ENCODE measurements at regions not wholly inside any gene's neighbourhood (a gene's known extent, or its start where the extent isn't known, plus 50 kb on each side); places are given as distances from the start of the nearest gene placed in this dataset.

- no CpG with 5 or more reads among the region's 4 CpGs for WGBS (ENCODE audit: insufficient coverage, insufficient read length)
- Histone ChIP-seq H3K4me3 (ENCODE audit: low read length) (no peak overlapping the region), H3K36me3 (ENCODE audit: control insufficient read depth, insufficient read depth, low read length) (no peaks in the 10 kb centered on the region), H3K27ac (ENCODE audit: low read length) (no peak overlapping the region), H3K9me3 (ENCODE audit: control insufficient read depth, insufficient read depth, low read length) (no peaks in the 10 kb centered on the region), H3K27me3 (ENCODE audit: control insufficient read depth, insufficient read depth, low read length) (no peaks in the 10 kb centered on the region), H3K4me1 (ENCODE audit: control insufficient read depth, insufficient read depth, low read length) (no peaks in the 10 kb centered on the region; the same call in 1 of the 2 replicates)
- no peak for DNase-seq (ENCODE audit: low read depth, low spot score)
Measured at GRCh38 chr18:41482501-41482900, 472.5 kb upstream of the PIK3C3 start.

- WGBS (ENCODE audit: insufficient coverage, insufficient read length), result no CpG with 5 or more reads among the region's 4 CpGs
- Histone ChIP-seq H3K4me1 (ENCODE audit: control insufficient read depth, insufficient read depth, low read length) (peaks cover 2% of the 10 kb centered on the region; the same call in 1 of the 2 replicates), H3K36me3 (ENCODE audit: control insufficient read depth, insufficient read depth, low read length) (no peaks in the 10 kb centered on the region), H3K9me3 (ENCODE audit: control insufficient read depth, insufficient read depth, low read length) (no peaks in the 10 kb centered on the region), H3K27ac (ENCODE audit: low read length) (no peak overlapping the region), H3K4me3 (ENCODE audit: low read length) (no peak overlapping the region), H3K27me3 (ENCODE audit: control insufficient read depth, insufficient read depth, low read length) (no peaks in the 10 kb centered on the region)
- no peak for DNase-seq (ENCODE audit: low read depth, low spot score)
Measured at GRCh38 chr18:41466436-41467160, 488.4 kb upstream of the PIK3C3 start.

DNA sequence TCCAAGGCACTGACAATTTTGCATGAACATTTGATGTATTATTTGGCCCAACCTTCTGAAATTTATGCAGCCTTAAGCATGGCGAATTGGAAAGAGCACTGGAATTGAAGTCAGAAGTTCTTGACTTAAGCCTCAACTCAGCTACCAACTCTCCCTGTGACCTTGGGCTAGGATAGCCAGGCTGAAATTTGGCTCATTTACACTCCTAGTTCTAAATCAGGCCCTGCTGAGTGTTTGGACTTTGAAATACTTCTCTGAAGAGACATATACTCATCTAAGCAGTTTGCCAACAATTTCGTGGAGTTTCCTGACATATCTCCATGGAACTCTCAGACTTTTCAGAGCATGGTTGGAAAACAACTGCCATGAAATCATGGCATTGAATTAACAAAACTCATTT lies 489.6 kb upstream of the PIK3C3 start:
- H3K27ac ChIP-seq (ENCODE audit: low read length), result no peak overlapping the region
- WGBS (ENCODE audit: insufficient coverage, insufficient read length), result no CpG with 5 or more reads among the region's 2 CpGs

GRCh38 chr18:41464278-41464677 lies 490.8 kb upstream of the PIK3C3 start:
- Histone ChIP-seq H3K27ac (ENCODE audit: low read length) (no peak overlapping the region), H3K27me3 (ENCODE audit: control insufficient read depth, insufficient read depth, low read length) (no peaks in the 10 kb centered on the region), H3K36me3 (ENCODE audit: control insufficient read depth, insufficient read depth, low read length) (no peaks in the 10 kb centered on the region), H3K9me3 (ENCODE audit: control insufficient read depth, insufficient read depth, low read length) (no peaks in the 10 kb centered on the region), H3K4me3 (ENCODE audit: low read length) (no peak overlapping the region), H3K4me1 (ENCODE audit: control insufficient read depth, insufficient read depth, low read length) (peaks cover 2% of the 10 kb centered on the region; the same call in 1 of the 2 replicates)
- DNase-seq (ENCODE audit: low read depth, low spot score), result no peak
- WGBS (ENCODE audit: insufficient coverage, insufficient read length), result no CpG with 5 or more reads among the region's 1 CpG

More for the DNA sequence above, 489.6 kb upstream of the PIK3C3 start:
- Histone ChIP-seq H3K9me3 (ENCODE audit: control insufficient read depth, insufficient read depth, low read length) (no peaks in the 10 kb centered on the region), H3K36me3 (ENCODE audit: control insufficient read depth, insufficient read depth, low read length) (no peaks in the 10 kb centered on the region), H3K4me1 (ENCODE audit: control insufficient read depth, insufficient read depth, low read length) (peaks cover 2% of the 10 kb centered on the region; the same call in 1 of the 2 replicates), H3K4me3 (ENCODE audit: low read length) (no peak overlapping the region), H3K27me3 (ENCODE audit: control insufficient read depth, insufficient read depth, low read length) (no peaks in the 10 kb centered on the region)
- DNase-seq (ENCODE audit: low read depth, low spot score), result no peak

DNA sequence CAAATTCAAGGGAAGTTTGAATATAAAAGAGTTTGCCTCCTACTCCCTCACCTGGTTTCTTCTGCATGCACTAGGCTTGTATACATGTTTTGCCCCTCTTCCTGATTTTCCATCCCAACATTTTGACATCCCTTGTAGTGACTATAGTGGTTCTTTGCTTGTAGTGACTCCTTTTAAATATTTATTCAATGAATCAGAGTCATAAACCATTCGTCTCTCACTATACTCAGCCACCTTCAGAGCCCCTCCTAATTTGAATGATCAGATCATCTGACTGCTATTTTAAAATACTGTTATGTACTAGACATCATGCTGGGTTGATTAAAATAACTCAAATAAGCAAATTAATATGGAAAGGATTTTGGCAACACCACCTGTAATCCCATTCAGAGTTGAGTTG lies 492.1 kb upstream of the PIK3C3 start:
- DNase-seq (ENCODE audit: low read depth, low spot score), result no peak
- Histone ChIP-seq H3K27me3 (ENCODE audit: control insufficient read depth, insufficient read depth, low read length) (no peaks in the 10 kb centered on the region), H3K36me3 (ENCODE audit: control insufficient read depth, insufficient read depth, low read length) (no peaks in the 10 kb centered on the region), H3K4me3 (ENCODE audit: low read length) (no peak overlapping the region), H3K4me1 (ENCODE audit: control insufficient read depth, insufficient read depth, low read length) (peaks cover 2% of the 10 kb centered on the region; the same call in 1 of the 2 replicates), H3K9me3 (ENCODE audit: control insufficient read depth, insufficient read depth, low read length) (no peaks in the 10 kb centered on the region), H3K27ac (ENCODE audit: low read length) (no peak overlapping the region)
- WGBS (ENCODE audit: insufficient coverage, insufficient read length), result no CpG with 5 or more reads among the region's 1 CpG

- no peak for DNase-seq (ENCODE audit: low read depth, low spot score)
- no peaks in the 10 kb centered on the region for H3K27me3 ChIP-seq (ENCODE audit: control insufficient read depth, insufficient read depth, low read length)
- no peak overlapping the region for H3K4me3 ChIP-seq (ENCODE audit: low read length)
- no CpG with 5 or more reads among the region's 2 CpGs for WGBS (ENCODE audit: insufficient coverage, insufficient read length)
- H3K4me1 ChIP-seq (ENCODE audit: control insufficient read depth, insufficient read depth, low read length), result peaks cover 2% of the 10 kb centered on the region; the same call in 1 of the 2 replicates
- H3K9me3 ChIP-seq (ENCODE audit: control insufficient read depth, insufficient read depth, low read length), result no peaks in the 10 kb centered on the region
- no peak overlapping the region for H3K27ac ChIP-seq (ENCODE audit: low read length)
- H3K36me3 ChIP-seq (ENCODE audit: control insufficient read depth, insufficient read depth, low read length), result no peaks in the 10 kb centered on the region
Measured at GRCh38 chr18:41461114-41461513, 493.9 kb upstream of the PIK3C3 start.

DNA sequence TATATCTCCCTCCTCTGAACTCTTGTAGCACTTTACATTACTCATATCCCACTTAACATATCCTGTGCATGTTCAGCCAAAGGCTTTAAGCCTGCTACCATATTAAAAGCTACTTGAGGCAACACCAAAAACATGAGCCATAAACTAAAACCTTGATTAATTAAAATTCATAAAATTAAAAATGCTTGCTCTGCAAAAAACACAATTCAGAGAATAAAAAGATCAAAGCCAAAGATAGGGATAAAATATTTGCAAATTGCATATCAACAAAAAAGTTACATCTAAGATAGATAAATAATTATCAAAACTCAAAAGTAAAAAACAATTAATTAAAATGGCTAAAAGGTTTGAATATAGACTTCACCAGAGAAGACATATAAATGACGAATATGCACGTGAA lies 495.4 kb upstream of the PIK3C3 start:
- Histone ChIP-seq H3K9me3 (ENCODE audit: control insufficient read depth, insufficient read depth, low read length) (no peaks in the 10 kb centered on the region), H3K27ac (ENCODE audit: low read length) (no peak overlapping the region), H3K27me3 (ENCODE audit: control insufficient read depth, insufficient read depth, low read length) (no peaks in the 10 kb centered on the region), H3K36me3 (ENCODE audit: control insufficient read depth, insufficient read depth, low read length) (no peaks in the 10 kb centered on the region), H3K4me3 (ENCODE audit: low read length) (no peak overlapping the region), H3K4me1 (ENCODE audit: control insufficient read depth, insufficient read depth, low read length) (peaks cover 2% of the 10 kb centered on the region; the same call in 1 of the 2 replicates)
- no CpG with 5 or more reads among the region's 2 CpGs for WGBS (ENCODE audit: insufficient coverage, insufficient read length)
- no peak for DNase-seq (ENCODE audit: low read depth, low spot score)

DNA sequence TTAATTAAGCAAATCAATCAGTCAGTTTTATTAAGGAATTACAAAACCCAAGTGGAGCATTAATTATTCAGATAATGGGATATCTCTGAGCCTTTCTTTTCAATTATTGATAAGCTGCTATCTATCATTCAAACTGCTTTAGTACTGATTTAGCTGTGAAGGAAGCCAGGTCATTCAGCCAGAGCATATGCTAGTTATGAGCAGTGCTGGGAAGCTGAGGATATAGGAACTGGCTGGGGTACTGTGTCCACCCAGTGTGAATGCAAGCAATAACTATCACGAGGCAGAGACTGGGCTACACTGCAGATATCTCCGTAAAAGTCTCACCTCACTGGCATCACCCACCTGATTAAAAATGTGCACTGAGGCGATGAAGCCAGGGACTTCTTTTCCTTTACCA lies 496.7 kb upstream of the PIK3C3 start:
- Histone ChIP-seq H3K27me3 (ENCODE audit: control insufficient read depth, insufficient read depth, low read length) (no peaks in the 10 kb centered on the region), H3K27ac (ENCODE audit: low read length) (no peak overlapping the region), H3K4me1 (ENCODE audit: control insufficient read depth, insufficient read depth, low read length) (no peaks in the 10 kb centered on the region), H3K36me3 (ENCODE audit: control insufficient read depth, insufficient read depth, low read length) (no peaks in the 10 kb centered on the region), H3K9me3 (ENCODE audit: control insufficient read depth, insufficient read depth, low read length) (no peaks in the 10 kb centered on the region), H3K4me3 (ENCODE audit: low read length) (no peak overlapping the region)
- DNase-seq (ENCODE audit: low read depth, low spot score), result no peak
- whole genome bisulfite sequencing (ENCODE audit: insufficient coverage, insufficient read length), result no CpG with 5 or more reads among the region's 3 CpGs

DNA sequence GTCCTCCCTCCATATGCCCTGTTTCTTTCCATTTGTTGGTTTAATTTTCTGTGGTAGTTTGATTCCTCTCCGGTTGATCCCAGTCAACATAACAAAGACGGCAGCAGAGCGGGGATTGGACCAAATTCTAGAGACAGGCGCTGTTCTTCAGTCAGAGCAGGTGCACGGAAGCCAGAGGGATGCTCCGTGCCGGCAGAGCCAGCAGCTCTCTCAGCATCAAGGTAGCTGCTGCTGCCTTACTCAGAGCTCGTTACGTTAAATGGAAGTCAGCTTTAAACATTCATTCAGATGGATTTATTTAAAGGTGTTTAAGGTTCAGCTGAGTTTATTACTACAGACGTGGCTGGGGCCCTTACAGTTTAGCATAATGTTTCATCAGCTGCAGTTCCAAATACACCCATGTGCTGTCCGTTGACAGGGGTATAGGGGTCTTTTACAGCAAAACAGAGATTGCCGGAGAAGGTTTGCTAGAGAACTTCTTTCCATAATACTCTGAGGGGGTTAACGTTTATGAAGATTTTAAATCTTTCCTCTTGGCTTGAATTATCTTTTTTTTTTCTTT lies 497.2 kb upstream of the PIK3C3 start:
- Histone ChIP-seq H3K36me3 (ENCODE audit: control insufficient read depth, insufficient read depth, low read length) (no peaks in the 10 kb centered on the region), H3K9me3 (ENCODE audit: control insufficient read depth, insufficient read depth, low read length) (no peaks in the 10 kb centered on the region), H3K4me1 (ENCODE audit: control insufficient read depth, insufficient read depth, low read length) (no peaks in the 10 kb centered on the region), H3K4me3 (ENCODE audit: low read length) (no peak overlapping the region), H3K27me3 (ENCODE audit: control insufficient read depth, insufficient read depth, low read length) (no peaks in the 10 kb centered on the region), H3K27ac (ENCODE audit: low read length) (no peak overlapping the region)
- WGBS (ENCODE audit: insufficient coverage, insufficient read length), result no CpG with 5 or more reads among the region's 13 CpGs
- no peak for DNase-seq (ENCODE audit: low read depth, low spot score)

DNA sequence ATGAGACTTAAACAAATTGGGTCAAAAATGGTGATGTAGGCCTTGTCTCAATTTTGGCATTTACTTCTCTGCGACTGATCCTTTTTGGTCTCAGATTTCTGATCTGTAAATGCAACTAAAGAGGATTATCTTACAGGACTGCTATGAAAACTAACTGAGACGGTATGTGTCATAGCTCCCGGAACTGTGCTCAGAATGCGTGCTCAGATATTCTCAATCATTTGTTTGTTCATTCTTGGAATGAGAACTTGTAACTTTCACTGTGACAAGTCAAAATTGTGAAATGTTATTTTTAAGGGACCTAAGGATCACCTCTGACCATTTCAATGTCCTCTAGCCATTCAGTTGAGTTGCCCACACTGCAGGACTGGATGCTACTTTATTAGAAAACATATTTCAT lies 498.2 kb upstream of the PIK3C3 start:
- no peak for DNase-seq (ENCODE audit: low read depth, low spot score)
- H3K9me3 ChIP-seq (ENCODE audit: control insufficient read depth, insufficient read depth, low read length), result no peaks in the 10 kb centered on the region

DNA sequence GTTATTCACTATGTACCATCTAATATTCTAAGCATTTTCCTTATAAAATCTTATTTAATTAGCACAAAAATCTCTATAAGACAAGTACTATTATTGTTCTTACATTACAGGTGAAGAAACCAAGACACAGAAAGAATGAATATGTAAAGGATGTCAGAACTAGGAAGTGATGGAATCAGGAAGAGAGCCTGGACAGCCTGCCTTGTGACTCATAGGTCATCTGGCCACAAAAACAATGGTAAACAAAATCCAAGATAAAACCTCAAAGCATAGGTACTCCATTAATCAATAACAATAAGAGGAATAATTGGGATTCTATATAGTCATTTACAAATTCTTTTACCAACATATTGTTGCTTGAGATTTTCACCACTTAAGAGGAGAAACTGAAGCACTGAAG lies 505.4 kb upstream of the PIK3C3 start:
- no peaks in the 10 kb centered on the region for H3K27me3 ChIP-seq (ENCODE audit: control insufficient read depth, insufficient read depth, low read length)
- H3K4me1 ChIP-seq (ENCODE audit: control insufficient read depth, insufficient read depth, low read length), result no peaks in the 10 kb centered on the region
- H3K9me3 ChIP-seq (ENCODE audit: control insufficient read depth, insufficient read depth, low read length), result no peaks in the 10 kb centered on the region
- H3K27ac ChIP-seq (ENCODE audit: low read length), result no peak overlapping the region
- DNase-seq (ENCODE audit: low read depth, low spot score), result no peak
- H3K4me3 ChIP-seq (ENCODE audit: low read length), result no peak overlapping the region
- H3K36me3 ChIP-seq (ENCODE audit: control insufficient read depth, insufficient read depth, low read length), result no peaks in the 10 kb centered on the region

More for the DNA sequence above, 498.2 kb upstream of the PIK3C3 start:
- no peaks in the 10 kb centered on the region for H3K36me3 ChIP-seq (ENCODE audit: control insufficient read depth, insufficient read depth, low read length)
- no peaks in the 10 kb centered on the region for H3K4me1 ChIP-seq (ENCODE audit: control insufficient read depth, insufficient read depth, low read length)
- no peak overlapping the region for H3K4me3 ChIP-seq (ENCODE audit: low read length)
- no peak overlapping the region for H3K27ac ChIP-seq (ENCODE audit: low read length)
- WGBS (ENCODE audit: insufficient coverage, insufficient read length), result no CpG with 5 or more reads among the region's 4 CpGs
- no peaks in the 10 kb centered on the region for H3K27me3 ChIP-seq (ENCODE audit: control insufficient read depth, insufficient read depth, low read length)
